ENCODE measurements at regions not wholly inside any gene's neighbourhood (a gene's known extent, or its start where the extent isn't known, plus 50 kb on each side); places are given as distances from the start of the nearest gene placed in this dataset.

- DNase-seq (ENCODE audit: low read depth) = no peak
Measured at GRCh38 chr18:78892177-78892576, 87.4 kb upstream of the SALL3 start.

GRCh38 chr18:78892721-78893120 lies 86.9 kb upstream of the SALL3 start:
- no peak for DNase-seq (ENCODE audit: low read depth)

- no peak for DNase-seq (ENCODE audit: low read depth)
Measured at GRCh38 chr18:78893281-78894032, 86.2 kb upstream of the SALL3 start.

- DNase-seq (ENCODE audit: low read depth) = no peak
Measured at GRCh38 chr18:78894033-78894305, 85.6 kb upstream of the SALL3 start.

- DNase-seq (ENCODE audit: low read depth) = no peak
Measured at GRCh38 chr18:78895207-78896001, 84.2 kb upstream of the SALL3 start.

- no peak for DNase-seq (ENCODE audit: low read depth)
Measured at GRCh38 chr18:78896111-78896905, 83.3 kb upstream of the SALL3 start.

GRCh38 chr18:78898066-78898465 lies 81.6 kb upstream of the SALL3 start:
- DNase-seq (ENCODE audit: low read depth) = no peak

- no peak for DNase-seq (ENCODE audit: low read depth)
Measured at GRCh38 chr18:78898635-78899034, 81.0 kb upstream of the SALL3 start.

GRCh38 chr18:78899241-78899640 lies 80.4 kb upstream of the SALL3 start:
- DNase-seq (ENCODE audit: low read depth) = no peak

GRCh38 chr18:78900938-78901909 lies 78.4 kb upstream of the SALL3 start:
- no peak for DNase-seq (ENCODE audit: low read depth)

GRCh38 chr18:78901923-78902794 lies 77.5 kb upstream of the SALL3 start:
- no peak for DNase-seq (ENCODE audit: low read depth)

GRCh38 chr18:78902795-78903435 lies 76.7 kb upstream of the SALL3 start:
- no peak for DNase-seq (ENCODE audit: low read depth)

- no peak for DNase-seq (ENCODE audit: low read depth)
Measured at GRCh38 chr18:78903436-78904178, 76.0 kb upstream of the SALL3 start.

GRCh38 chr18:78904179-78904531 lies 75.5 kb upstream of the SALL3 start:
- no peak for DNase-seq (ENCODE audit: low read depth)

GRCh38 chr18:78905334-78905733 lies 74.3 kb upstream of the SALL3 start:
- DNase-seq (ENCODE audit: low read depth) = no peak

- DNase-seq (ENCODE audit: low read depth) = no peak
Measured at GRCh38 chr18:78906066-78906465, 73.6 kb upstream of the SALL3 start.

- DNase-seq (ENCODE audit: low read depth) = no peak
Measured at GRCh38 chr18:78908462-78909260, 71.0 kb upstream of the SALL3 start.

- DNase-seq (ENCODE audit: low read depth) = no peak
Measured at GRCh38 chr18:78911751-78912283, 67.8 kb upstream of the SALL3 start.

All from HT1080 (cell line).